Colonic mucosa (tissue), 4 donors: ENCODE measurements at regions not wholly inside any gene's neighbourhood (a gene's known extent, or its start where the extent isn't known, plus 50 kb on each side); places are given as distances from the start of the nearest gene placed in this dataset.

ENCODE experiments used
- DNase-seq: peaks from one replicate; pipeline ENCODE4 v3.0.0-alpha.2; 2020
- H3K27ac ChIP-seq: fragments of 200-600 bp; one replicate; pipeline ENCODE4 v1.8.0; 2021
- H3K27me3 ChIP-seq: fragments of 200-600 bp; one replicate; pipeline ENCODE4 v1.8.0; 2021
- H3K36me3 ChIP-seq: fragments of 200-600 bp; one replicate; pipeline ENCODE4 v1.8.0; 2021
- H3K4me1 ChIP-seq: fragments of 200-600 bp; one replicate; pipeline ENCODE4 v1.8.0; 2021; ENCODE audit warnings: mild to moderate bottlenecking
- H3K4me3 ChIP-seq: fragments of 200-600 bp; one replicate; pipeline ENCODE4 v1.8.0; 2021
- H3K9ac ChIP-seq, 2 donors: one replicate each; pipeline ENCODE4 v1.7.0; 2013; ENCODE audit warnings: control low read depth in 2 of 2, low read depth in 2 of 2, low read length in 2 of 2
- H3K9me3 ChIP-seq: fragments of 200-600 bp; one replicate; pipeline ENCODE4 v1.8.0; 2021
- intact Hi-C: fragments of 100-400 bp; cut with DNase I; formaldehyde crosslinking; loops from one replicate; pipeline ENCODE4 v1.14.1; 2022
- TF ChIP-seq, protein P1 (sequence below): fragments of 200-600 bp; IDR thresholded peaks from one replicate; pipeline ENCODE4 v1.8.0; 2022; ENCODE audit warnings: antibody characterized with exemption, mild to moderate bottlenecking
- donor health status: healthy.
- donor health status: DM: no; HTN: no; CAD: no.
- donor health status: DM: no; HTN: no; CAD: no.

DNA sequence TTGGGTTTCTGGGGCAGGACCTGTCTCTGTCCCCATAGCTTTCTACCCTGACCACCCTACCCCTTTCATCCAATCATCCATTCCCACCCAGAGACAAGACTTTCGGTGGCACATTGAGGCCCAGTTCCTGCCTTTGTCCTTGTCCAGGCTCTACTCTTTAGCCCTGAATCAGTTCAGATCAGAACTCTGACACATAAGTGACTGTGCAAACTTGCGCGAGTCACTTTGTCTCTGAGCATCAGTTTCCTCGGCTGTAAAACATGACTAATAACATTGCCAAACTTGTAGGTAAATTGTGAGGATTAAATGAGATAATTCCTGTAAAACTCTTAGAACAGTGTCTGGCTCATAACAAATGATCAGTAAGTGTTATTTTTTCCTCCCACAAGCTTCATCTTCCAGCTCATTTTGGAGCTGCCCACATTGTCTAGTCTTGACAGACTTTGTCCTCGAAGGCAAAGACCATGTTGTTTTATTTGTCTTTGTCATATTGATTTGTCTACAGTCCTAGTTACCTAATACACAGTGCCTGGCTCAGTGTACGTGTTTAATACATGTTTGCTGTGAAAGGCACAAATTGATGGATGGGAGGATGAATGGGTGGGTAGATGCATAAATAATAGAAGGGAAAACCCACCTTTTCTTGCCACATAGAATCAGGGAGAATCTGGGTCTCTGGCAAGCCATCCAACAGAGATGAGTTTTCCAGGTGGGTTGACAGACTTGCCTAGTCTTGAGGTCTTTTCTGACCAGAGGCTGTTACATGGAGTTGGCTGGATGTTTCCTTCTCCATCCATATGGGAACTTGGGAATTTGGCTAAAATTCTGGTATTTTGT is 262.9 kb downstream of the OMA1 start:
- H3K36me3 ChIP-seq, result no peaks in the 10 kb centered on the region
- no peaks in the 10 kb centered on the region for H3K4me1 ChIP-seq
- no peak overlapping the region for H3K27ac ChIP-seq
- H3K9me3 ChIP-seq, result no peaks in the 10 kb centered on the region
- intact Hi-C loops, result no loop called here
- H3K27me3 ChIP-seq, result no peaks in the 10 kb centered on the region
- no peak overlapping the region for H3K4me3 ChIP-seq
- TF ChIP-seq, protein P1, sequence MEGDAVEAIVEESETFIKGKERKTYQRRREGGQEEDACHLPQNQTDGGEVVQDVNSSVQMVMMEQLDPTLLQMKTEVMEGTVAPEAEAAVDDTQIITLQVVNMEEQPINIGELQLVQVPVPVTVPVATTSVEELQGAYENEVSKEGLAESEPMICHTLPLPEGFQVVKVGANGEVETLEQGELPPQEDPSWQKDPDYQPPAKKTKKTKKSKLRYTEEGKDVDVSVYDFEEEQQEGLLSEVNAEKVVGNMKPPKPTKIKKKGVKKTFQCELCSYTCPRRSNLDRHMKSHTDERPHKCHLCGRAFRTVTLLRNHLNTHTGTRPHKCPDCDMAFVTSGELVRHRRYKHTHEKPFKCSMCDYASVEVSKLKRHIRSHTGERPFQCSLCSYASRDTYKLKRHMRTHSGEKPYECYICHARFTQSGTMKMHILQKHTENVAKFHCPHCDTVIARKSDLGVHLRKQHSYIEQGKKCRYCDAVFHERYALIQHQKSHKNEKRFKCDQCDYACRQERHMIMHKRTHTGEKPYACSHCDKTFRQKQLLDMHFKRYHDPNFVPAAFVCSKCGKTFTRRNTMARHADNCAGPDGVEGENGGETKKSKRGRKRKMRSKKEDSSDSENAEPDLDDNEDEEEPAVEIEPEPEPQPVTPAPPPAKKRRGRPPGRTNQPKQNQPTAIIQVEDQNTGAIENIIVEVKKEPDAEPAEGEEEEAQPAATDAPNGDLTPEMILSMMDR, result no peak
- no peak overlapping the region for H3K9ac ChIP-seq
- no peak for DNase-seq

GRCh38 chr1:58282623-58283387 is 263.7 kb downstream of the OMA1 start:
- Histone ChIP-seq H3K9me3 (no peaks in the 10 kb centered on the region), H3K4me1 (no peaks in the 10 kb centered on the region), H3K4me3 (no peak overlapping the region), H3K27me3 (no peaks in the 10 kb centered on the region), H3K36me3 (no peaks in the 10 kb centered on the region), H3K9ac (no peak overlapping the region), H3K27ac (no peak overlapping the region)
- DNase-seq, result no peak
- intact Hi-C loops, result no loop called here
- TF ChIP-seq, protein P1, result no peak

GRCh38 chr1:58266242-58266641 is 280.3 kb downstream of the OMA1 start:
- Histone ChIP-seq H3K27me3 (no peaks in the 10 kb centered on the region), H3K9ac (no peak overlapping the region), H3K36me3 (no peaks in the 10 kb centered on the region), H3K9me3 (no peaks in the 10 kb centered on the region), H3K27ac (no peak overlapping the region), H3K4me1 (no peaks in the 10 kb centered on the region), H3K4me3 (no peak overlapping the region)
- intact Hi-C loops, result no loop called here
- DNase-seq, result no peak
- TF ChIP-seq, protein P1, result no peak

DNA sequence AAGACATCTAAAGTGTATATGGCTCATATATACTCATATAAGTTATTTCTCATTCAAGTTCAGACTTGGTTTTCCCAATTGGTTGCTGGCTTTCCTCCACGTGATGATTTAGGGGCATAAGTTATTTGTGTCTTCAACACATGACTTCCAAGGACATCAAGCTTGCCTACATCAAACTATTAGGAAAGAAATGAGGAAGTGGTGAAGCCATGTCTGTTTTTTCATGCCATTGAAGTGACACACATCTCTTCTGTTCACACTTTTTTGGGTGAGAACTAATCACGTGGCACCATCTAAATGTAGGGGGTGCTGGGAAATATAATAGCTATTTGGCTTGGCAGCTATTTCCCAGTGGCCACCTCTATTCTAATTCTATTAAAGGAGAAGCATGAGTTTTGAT is 282.1 kb downstream of the OMA1 start:
- Histone ChIP-seq H3K36me3 (no peaks in the 10 kb centered on the region), H3K27me3 (no peaks in the 10 kb centered on the region), H3K4me3 (no peak overlapping the region), H3K27ac (no peak overlapping the region), H3K9me3 (no peaks in the 10 kb centered on the region), H3K9ac (no peak overlapping the region), H3K4me1 (no peaks in the 10 kb centered on the region)
- DNase-seq, result no peak
- TF ChIP-seq, protein P1, result no peak
- intact Hi-C loops, result no loop called here

DNA sequence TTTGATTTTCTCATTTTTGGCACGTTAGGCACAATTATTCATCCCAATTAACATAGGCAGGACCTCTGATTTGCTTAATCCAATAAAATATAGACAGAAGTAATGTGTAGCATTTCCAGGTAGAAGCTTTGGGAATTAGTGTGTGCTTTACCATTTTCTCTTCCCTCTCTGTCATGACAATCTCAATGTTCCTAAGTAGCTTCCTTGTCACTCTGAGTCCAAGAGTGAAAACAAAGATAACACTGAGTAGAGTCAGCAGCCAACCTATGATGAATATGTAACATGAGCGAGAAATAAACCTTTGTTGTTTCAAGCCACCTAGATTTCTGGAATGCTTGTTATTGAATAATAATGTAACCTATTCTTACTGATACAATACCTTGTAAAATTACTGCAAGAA is 283.8 kb downstream of the OMA1 start:
- H3K36me3 ChIP-seq, result no peaks in the 10 kb centered on the region
- no peak for DNase-seq
- TF ChIP-seq, protein P1, result no peak

More for the DNA sequence above, 283.8 kb downstream of the OMA1 start:
- no peak overlapping the region for H3K4me3 ChIP-seq
- H3K9ac ChIP-seq, result no peak overlapping the region
- H3K27me3 ChIP-seq, result no peaks in the 10 kb centered on the region
- no peaks in the 10 kb centered on the region for H3K9me3 ChIP-seq
- intact Hi-C loops, result no loop called here
- no peaks in the 10 kb centered on the region for H3K4me1 ChIP-seq
- no peak overlapping the region for H3K27ac ChIP-seq
